ENCODE measurements at regions not wholly inside any gene's neighbourhood (a gene's known extent, or its start where the extent isn't known, plus 50 kb on each side); places are given as distances from the start of the nearest gene placed in this dataset.

GRCh38 chr3:128569756-128570155, 76.8 kb upstream of the GATA2 start:
- H3K4me3 ChIP-seq = no peak overlapping the region
- intact Hi-C loops (cut with micrococcal nuclease) = no loop called here
- peaks cover 61% of the 10 kb centered on the region for H3K27me3 ChIP-seq (ENCODE audit: low read depth)
- no peaks in the 10 kb centered on the region for H3K9me3 ChIP-seq (replicated peaks)
- no peaks in the 10 kb centered on the region for H3K36me3 ChIP-seq
- DNase-seq = no peak
- TF ChIP-seq CTCF (IDR thresholded peaks at IDR 0.05; ENCODE audit: borderline replicate concordance) = no peak
- no peak overlapping the region for H3K27ac ChIP-seq (replicated peaks)
- H3K4me1 ChIP-seq = peaks cover 40% of the 10 kb centered on the region

- Histone ChIP-seq H3K9me3 (replicated peaks) (no peaks in the 10 kb centered on the region), H3K4me1 (peaks cover 33% of the 10 kb centered on the region), H3K36me3 (no peaks in the 10 kb centered on the region), H3K27me3 (ENCODE audit: low read depth) (peaks cover 61% of the 10 kb centered on the region), H3K4me3 (no peak overlapping the region), H3K27ac (replicated peaks) (peak overlapping the region; percentile 1)
- no peak for DNase-seq
- TF ChIP-seq CTCF (IDR thresholded peaks at IDR 0.05; ENCODE audit: borderline replicate concordance) = no peak
- intact Hi-C loops (cut with micrococcal nuclease) = no loop called here
Observed at GRCh38 chr3:128568602-128569490, 75.8 kb upstream of the GATA2 start.

- peaks cover 24% of the 10 kb centered on the region for H3K4me1 ChIP-seq
- TF ChIP-seq CTCF (IDR thresholded peaks at IDR 0.05; ENCODE audit: borderline replicate concordance) = no peak
- peaks cover 54% of the 10 kb centered on the region for H3K27me3 ChIP-seq (ENCODE audit: low read depth)
- intact Hi-C loops (cut with micrococcal nuclease) = no loop called here
- DNase-seq = no peak
- H3K9me3 ChIP-seq (replicated peaks) = no peaks in the 10 kb centered on the region
- no peak overlapping the region for H3K27ac ChIP-seq (replicated peaks)
- no peaks in the 10 kb centered on the region for H3K36me3 ChIP-seq
- no peak overlapping the region for H3K4me3 ChIP-seq
Observed at GRCh38 chr3:128567705-128568356, 74.8 kb upstream of the GATA2 start.

GRCh38 chr3:128567141-128567540, 74.1 kb upstream of the GATA2 start:
- Histone ChIP-seq H3K27ac (replicated peaks) (no peak overlapping the region), H3K4me1 (peaks cover 17% of the 10 kb centered on the region), H3K4me3 (no peak overlapping the region), H3K36me3 (no peaks in the 10 kb centered on the region), H3K27me3 (ENCODE audit: low read depth) (peaks cover 47% of the 10 kb centered on the region), H3K9me3 (replicated peaks) (no peaks in the 10 kb centered on the region)
- TF ChIP-seq CTCF (IDR thresholded peaks at IDR 0.05; ENCODE audit: borderline replicate concordance) = no peak
- DNase-seq = no peak
- intact Hi-C loops (cut with micrococcal nuclease) = no loop called here

- Histone ChIP-seq H3K9me3 (replicated peaks) (no peaks in the 10 kb centered on the region), H3K27ac (replicated peaks) (no peak overlapping the region), H3K4me3 (no peak overlapping the region), H3K36me3 (no peaks in the 10 kb centered on the region), H3K27me3 (ENCODE audit: low read depth) (peaks cover 25% of the 10 kb centered on the region), H3K4me1 (peaks cover 7% of the 10 kb centered on the region)
- DNase-seq = no peak
- TF ChIP-seq CTCF (IDR thresholded peaks at IDR 0.05; ENCODE audit: borderline replicate concordance) = no peak
- intact Hi-C loops (cut with micrococcal nuclease) = no loop called here
Observed at GRCh38 chr3:128563439-128563838, 70.4 kb upstream of the GATA2 start.

All from left ventricle myocardium inferior (tissue), 1 donor.